AG08395 (cell line): ENCODE measurements at regions not wholly inside any gene's neighbourhood (a gene's known extent, or its start where the extent isn't known, plus 50 kb on each side); places are given as distances from the start of the nearest gene placed in this dataset.
"Not testable (repeated sequence)": the region's sequence is repeated elsewhere in the genome, so short reads cannot be mapped to it uniquely, and the experiment has no call there.

ENCODE experiments used
- DNase-seq: peaks from one replicate; pipeline ENCODE4 v3.0.0; 2012; ENCODE audit warnings: mixed read lengths, low spot score

DNA sequence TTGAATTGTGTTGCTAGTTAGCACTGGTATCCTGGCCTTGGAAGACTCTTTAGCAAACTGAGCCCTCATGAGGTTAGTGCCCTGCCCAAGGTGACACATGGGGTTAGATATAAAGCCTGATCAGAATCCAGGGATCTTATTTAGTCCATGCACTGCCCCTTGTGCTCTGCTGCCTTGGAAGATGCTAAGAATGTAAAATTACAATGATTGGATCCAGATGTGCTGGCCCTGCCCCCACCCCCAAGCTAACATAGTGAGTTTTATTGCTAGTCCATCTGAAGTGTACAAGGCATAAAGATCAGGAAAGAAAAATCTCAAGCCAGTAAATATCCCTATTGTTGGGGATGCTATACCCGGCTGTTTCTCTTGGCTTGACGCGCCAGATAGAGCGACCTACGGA lies 248.1 kb upstream of the C2CD4B start:
- peak; percentile 51 for DNase-seq

DNA sequence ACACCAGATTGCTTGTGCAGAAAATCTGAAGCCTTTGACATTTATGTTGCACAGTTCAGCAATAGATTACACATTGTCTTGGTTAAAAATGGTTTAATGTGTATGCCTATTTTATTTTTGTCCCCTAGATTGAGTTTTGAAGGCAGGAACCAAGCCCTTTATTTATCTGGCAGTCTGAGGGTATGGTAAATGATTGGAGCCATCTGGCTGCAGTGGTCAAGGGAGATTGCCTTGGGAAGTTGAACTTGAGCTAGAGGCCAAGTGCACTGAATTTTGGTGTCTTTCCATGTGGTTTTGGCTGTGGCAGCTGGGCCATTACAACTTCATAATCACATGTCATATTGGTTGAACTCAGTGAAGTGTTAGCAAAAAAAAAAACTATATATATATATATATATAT lies 248.7 kb upstream of the C2CD4B start:
- DNase-seq, result peak; percentile 63

DNA sequence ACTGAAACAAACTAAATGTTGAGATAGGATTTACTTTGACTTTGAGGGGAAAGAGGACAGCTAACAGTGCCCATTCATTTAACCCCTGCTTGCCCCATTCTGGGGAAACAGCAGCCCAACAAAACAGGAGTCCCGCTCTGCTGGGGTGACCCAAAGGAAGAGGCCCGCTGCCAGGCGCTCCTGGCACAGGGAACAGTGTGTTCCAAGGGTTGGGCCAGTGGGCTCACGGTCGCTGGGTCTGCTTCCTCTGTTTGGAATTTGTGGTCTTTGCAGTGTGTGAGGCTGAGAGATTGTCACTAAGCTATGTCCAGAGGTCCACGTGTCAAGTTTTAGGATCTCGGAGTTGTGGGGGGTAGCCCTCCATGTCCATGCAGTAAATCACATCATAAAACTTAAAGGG lies 250.4 kb upstream of the C2CD4B start:
- DNase-seq, result no peak

DNA sequence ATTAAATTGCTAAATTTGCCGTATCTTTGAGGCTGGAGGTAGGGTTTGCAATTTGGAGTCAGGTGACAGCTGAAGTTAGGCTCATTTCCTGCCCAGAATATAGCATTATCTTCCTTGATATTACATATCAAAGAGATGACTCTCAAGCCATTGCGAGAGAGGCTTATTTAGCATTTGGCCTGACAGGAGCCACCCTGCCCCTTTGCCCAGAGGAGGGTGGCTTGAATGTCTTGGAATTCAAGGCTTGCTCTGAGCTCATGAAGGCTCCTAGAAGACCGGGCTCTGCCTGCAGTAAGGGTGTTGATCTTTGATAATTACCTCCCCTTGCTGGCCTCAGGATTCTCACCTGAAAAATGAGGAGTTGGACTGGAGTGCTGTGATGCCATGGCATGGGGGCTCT lies 251.4 kb upstream of the C2CD4B start:
- DNase-seq, result no peak

DNA sequence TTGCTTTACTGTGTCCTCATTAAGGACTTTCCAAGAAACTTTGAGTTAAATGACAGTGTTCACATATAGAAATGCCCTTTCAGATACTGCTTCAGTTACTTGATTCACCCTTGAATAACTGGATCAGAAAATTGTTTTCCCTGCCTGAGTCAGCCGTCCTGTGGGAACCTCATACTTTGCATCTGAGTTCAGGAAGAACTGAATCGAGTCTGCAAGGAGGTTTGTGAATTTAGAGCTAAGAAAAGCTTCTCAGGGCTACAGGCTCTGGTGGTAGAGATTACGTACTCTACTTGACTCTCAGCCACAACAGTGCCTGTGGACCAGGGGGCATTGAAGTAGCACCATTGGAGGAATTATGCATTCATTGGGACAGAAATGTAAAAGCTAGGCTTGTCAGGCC lies 252.4 kb upstream of the C2CD4B start:
- no peak for DNase-seq

DNA sequence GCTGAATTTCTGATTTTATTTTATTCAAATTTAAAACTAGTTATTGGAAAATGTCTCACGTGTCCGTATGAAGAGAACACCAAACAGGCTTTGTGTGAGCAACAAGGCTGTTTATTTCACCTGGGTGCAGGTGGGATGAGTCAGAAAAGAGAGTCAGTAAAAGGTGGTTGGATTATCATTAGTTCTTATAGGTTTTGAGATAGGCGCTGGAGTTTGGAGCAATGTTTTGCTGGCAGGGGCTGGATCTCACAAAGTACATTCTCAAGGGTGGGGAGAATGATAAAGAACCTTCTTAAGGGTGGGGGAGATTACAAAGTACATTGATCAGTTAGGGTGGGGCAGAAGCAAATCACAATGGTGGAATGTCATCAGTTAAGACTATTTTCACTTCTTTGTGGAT lies 253.4 kb upstream of the C2CD4B start:
- not testable (repeated sequence) for DNase-seq

DNA sequence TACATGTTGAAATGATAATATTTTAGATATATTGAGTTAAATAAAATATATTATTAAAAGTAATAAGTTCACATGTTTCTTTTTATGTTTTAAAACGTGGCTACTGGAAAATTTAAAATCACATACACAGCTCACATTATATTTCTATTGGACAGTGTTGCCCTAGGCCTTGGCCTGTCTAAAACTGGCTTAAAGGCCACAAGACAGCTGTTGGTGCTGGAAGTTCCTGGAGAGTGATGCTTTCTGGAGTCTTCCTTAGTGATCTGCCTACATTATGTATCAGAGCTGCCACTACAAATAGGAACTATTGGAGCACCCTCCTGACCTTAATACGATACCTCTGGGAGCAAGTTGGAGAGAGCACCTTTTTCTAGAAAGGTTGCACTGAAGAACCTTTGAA lies 254.1 kb upstream of the C2CD4B start:
- DNase-seq, result no peak

DNA sequence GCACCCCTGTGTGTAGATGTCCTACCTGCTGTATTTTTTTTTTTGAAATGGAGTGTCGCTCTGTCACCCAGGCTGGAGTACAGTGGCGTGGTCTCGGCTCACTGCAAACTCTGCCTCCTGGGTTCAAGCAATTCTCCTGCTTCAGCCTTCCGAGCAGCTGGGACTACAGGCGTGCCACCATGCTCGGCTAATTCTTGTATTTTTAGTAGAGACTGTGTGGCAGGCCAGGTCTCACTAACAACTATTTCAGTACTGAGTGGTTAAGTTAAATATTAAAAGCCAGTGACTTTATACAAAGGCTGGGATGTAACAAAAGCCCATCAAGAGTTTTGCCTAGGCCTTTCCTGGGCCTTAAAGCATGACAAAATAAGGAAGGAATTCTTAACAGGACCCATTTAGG lies 255.3 kb upstream of the C2CD4B start:
- DNase-seq, result not testable (repeated sequence)

DNA sequence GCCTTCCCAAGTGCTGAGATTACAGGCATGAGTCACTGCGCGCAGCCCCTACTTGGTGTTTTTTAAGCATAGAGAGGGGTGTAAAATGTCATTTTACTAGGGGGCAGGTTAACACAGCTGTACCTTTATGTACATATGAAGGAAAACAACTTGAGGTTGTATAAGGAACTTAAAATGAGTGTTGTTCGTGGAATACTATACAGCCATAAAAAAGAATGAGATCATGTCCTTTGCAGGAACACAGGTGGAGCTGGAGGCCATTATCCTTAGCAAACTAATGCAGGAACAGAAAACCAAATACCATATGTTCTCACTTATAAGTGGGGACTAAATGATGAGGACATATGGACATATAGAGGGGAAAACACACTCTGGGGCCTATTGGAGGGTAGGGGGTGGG lies 256.2 kb upstream of the C2CD4B start:
- no peak for DNase-seq

DNA sequence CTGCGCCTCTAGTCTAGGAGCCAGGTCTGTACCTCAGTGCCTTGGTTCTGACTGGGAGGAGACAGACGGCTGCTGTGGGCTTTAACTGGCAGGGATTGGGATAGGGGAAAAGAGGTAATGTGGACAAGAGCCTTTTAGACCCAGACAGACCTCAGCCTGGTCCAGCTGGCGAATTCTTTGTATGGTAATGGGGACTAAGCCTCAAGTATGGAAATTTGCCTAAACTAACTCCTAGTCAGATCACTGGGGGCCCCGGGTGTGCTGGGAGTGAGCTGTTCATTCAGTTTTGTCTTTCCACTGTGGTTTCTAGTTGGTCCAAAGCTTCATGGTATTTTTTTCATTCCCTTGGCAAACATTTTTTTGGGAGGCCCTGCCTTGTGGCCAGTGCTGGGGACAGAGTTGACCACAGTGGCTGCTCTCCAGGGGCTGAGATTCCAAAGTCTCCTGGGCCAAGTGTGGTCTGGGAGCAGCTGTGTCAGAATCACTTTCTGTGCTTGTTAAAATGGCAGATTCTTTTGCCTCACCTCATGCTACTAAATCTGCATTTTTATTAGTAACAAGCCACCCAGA lies 261.4 kb upstream of the C2CD4B start:
- DNase-seq, result peak; percentile 86

DNA sequence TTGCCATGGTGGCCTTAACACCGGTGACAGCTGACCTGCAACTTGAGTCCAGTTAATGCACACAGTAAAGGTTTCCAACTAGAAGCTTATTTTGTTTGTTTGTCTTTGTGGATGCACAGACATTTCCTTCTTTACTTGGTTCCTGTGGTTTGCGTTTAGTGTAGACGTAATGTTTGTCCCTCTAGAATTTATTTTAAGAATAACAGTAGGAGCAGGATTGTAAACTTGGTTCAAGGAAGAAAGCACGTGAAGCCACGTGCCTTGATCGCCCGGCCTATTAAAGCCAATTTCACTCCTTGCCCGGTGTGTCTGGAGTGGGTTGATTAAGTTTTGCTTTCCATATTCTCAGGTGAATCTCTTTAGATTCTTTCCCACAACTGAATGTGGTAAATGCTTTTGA lies 263.2 kb upstream of the C2CD4B start:
- no peak for DNase-seq

DNA sequence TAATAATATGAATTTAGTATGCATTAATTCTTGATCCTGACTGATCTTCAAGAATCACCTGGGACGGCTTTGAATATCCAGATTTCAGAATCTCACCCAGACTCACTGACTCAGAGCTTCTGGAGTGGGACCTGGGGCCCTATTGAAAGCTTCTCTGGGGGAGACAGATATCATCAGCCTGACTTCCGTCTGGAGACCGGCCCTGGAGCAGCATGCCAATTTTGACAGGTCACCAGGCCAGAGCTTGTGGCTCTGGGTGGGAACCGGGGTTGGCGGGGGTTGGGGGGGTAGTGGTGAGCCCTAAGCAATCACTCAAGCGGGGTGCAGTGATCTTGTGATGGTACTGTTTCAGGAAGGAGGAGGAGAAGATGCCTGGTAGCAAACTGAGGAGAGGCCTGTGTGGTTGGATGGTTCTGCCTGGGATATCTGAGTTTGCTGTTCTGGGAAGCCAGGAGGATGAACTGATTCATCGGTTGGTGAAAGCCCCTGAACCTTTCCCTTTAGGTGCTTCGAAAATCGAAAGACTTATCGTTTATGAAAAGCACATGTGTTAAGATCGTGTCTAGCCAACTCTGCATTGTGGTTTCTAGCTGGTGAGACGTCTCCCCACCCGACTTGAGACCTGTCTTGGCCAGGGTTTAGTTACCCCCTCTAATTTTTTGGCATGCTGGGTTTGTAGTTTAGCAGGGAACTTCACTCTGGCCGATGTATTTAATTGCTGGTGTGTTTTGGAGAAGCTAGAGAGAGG lies 263.9 kb upstream of the C2CD4B start:
- no peak for DNase-seq

DNA sequence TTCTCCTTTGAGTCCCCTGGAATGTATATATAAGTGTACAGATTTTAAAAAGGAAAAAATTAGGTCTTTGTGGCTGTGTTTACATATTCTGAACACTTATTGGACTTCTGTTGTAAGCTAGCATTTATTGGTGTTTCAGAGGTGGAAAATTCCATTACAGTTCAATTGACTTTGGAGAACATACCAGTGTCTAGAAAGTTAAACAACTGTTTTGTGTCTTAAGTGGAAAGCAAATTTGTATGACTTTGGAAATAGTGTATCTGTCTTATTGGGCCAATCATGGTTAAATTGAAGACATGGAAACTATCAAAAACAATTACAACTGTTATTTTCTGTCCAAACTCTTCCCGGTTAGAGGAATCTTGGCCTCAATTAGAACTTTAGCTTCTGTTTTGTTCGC lies 265.0 kb upstream of the C2CD4B start:
- DNase-seq, result no peak

DNA sequence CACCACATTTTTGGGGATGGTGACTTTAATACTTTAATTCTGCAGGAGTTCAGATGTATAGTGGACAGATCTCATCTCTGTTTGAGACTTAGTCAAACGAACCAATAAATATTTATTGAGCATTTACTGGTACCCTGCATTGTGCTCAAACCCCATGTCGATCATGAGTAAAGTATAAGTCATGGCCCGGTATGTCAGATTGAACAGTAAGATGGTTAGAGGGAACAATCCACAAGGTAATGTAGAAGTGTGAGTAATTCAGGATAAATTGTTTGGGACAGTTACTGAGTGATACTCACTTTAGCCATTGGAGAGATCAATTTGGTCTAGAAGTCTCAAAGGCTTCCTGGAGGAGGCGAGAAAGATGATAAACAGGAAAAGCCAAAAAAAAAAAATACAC lies 265.5 kb upstream of the C2CD4B start:
- no peak for DNase-seq

DNA sequence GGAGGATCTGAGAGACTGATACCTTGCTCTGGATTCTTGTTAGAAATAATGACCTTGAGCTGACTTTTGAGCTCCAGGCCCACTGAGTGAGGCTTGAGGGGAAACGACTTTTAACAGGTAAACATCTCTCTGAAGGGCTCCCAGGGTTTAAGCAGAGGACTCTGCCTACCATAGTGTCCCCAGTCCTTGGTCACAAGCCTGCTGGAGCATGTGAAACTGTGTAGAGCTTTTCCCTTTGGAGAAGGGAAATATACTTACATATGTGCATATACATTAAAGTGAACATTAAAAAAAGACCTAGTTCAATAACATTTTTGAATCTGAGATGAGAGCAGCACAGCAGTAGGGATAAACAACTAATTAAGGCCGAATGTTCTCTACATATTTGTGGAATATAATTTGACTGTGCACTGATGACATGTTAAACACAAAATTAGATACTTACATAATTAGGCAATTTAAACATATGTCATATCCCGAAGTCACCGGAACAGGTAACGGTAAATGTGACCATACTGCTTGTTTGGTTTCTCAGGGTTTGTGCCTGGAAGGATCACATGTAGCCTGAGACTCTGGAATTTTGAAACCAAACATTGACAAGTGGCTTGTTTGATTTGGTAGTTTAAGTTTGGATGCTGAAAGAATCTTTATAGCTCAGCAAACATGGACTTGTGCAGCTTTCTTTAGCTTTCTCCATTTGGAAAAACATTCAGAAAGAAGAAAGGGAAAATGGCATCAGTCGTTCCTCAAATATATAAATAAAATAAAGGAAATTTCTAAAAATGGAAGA lies 266.1 kb upstream of the C2CD4B start:
- DNase-seq, result no peak

DNA sequence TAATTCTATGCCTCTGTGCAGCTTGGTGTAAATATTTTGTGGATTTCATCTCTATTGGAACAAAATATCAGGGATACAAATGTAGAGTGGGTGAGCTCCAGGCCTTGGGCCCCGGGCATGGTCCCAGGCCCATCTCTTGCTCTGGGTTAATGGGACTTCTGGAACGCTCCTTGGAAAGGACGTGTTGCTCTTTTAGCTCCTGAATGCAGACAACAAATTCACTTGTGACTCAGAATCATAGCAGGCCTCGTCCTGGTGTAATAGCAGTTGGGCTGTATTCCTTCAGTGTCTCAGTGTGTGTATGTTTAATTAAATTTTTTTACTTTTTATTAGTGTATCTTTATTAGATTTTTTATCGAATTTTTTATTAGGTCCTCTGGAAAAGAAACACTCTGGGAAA lies 266.7 kb upstream of the C2CD4B start:
- no peak for DNase-seq

DNA sequence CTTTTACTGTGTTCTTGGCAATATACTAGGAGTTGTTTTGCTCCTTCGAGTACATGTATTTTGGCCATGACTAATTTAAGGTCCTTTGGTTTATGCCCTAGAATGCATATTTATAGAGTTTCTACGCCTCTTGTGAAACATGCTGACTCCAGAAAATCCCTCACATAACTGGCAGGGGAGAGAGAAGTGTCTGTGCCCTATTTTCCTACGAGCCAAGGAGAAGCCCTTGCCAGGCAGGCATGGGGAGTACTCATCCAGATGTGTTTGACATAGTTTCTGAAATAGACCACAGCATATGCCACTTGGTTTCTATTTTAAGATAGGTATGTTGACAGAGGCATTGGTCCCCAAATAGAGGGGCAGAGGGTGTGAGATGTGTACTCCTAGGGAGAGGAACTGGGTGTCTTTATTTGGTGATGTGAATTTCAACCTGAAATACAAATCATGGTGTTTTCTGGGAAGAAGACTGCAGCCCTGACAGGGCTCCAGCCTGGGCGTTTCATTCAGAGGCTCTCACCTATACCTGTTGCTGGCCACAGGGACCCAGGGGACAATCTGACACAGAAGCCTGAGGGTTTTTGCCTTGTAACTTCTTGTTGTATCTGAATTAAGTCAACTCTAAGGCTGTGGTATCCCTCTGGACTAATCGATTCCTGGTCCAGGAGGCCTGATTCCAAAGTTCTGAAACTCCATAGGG lies 267.8 kb upstream of the C2CD4B start:
- peak; percentile 35 for DNase-seq

DNA sequence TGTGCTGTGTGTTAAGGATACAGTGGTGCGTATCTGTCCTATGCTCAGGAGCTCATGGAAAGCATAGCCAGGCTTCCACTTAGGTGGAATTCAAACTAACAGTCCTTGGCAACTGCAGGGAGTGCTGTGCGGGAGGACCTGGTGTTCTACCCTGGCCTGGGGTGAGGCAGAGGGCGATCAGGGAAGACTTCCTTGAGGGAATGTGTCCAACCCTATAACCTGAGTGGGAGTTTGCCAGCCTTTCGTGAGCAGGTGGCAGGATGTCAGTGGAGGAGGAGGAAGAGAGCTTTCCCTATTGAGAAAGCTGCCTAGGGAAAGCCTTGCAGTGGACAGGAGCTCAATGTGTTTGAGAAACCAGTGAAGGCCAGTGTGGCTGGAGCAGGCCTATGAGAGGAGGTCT lies 271.1 kb upstream of the C2CD4B start:
- DNase-seq, result no peak

DNA sequence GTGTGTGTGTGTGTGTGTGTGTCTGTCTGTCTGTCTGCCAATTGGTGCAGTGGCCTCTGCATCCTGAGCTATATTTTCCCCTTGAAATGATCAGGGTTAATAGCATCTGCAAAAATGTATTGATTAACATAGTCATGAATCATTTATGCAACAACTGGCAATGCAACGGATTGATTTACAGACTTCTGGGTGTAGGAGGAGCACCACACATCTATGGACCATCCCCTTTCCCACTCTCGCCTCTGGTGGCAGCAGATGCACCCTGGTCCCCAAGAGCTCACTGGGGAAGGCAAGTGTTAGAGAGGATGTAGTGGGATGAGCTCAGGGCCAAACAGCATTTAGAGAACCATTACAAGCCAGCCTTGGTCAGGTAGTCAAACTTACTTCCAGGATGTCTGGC lies 272.7 kb upstream of the C2CD4B start:
- no peak for DNase-seq

DNA sequence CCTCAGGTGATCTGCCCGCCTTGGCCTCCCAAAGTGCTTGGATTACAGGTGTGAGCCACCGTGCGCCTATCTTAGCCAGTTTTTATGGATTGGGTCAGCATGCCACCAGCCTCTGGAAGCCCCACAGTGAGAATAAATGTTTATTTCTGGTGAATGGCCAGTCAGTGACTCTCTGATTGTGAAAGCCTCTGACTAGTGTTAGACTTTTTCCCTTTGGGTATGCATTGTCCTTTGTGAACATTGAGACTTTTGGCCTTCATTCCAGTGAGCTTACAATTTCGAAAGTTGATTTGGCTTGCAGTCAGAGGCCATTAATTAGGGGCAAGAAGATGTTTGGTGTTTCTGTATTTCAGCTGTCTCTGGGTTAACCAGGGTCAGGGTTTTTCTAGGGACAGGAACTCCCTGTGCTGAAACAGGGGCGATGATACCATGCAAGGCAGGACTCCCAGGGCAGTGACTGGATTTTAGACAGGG lies 274.5 kb upstream of the C2CD4B start:
- peak; percentile 81 for DNase-seq

DNA sequence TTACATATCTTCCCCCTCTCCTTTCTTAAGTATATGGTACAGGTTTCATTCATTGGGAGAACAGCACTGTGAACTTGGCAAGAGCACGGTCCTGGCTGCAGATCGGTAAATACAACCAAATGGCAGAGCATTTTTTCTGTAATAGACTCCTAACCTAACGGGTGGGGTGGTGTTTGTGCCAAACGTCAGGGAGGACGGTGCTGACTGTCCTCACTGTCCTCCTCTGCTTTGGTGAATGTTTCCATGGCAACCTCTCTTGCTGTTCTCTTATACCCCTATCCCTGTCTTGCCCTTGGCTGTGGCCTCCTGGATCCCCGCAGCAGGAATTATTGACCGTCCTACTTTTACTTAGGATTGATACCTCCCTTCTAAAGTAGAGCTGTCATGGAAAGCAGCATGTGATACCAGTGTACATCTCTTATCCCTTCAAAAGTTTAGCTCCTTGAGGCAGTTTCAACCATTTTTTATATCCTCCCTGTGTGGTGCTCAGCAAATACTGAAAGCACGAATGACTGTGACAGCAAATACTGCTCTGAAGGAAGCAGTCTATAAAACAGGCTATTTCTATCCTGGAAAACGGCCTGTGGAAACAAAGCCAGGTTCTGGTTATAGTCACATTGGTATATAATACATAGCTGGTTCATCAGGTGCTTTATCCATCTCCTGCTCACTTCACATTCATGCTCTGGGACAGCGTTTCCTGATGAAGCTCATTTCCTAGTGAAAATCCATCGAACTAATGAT lies 275.4 kb upstream of the C2CD4B start:
- DNase-seq, result no peak
